Neural progenitor cell (in vitro differentiated cells): ENCODE measurements at regions not wholly inside any gene's neighbourhood (a gene's known extent, or its start where the extent isn't known, plus 50 kb on each side); places are given as distances from the start of the nearest gene placed in this dataset.
"Not testable (repeated sequence)": the region's sequence is repeated elsewhere in the genome, so short reads cannot be mapped to it uniquely, and the experiment has no call there.

ENCODE experiments used
- DNase-seq: peaks from one replicate; pipeline ENCODE4 v3.0.0-alpha.2; 2016; ENCODE audit warnings: low spot score
- H2AFZ ChIP-seq: fragments of 200-600 bp; sonication (generic); replicated peaks from 2 replicates; pipeline ENCODE4 v1.6.1; 2016; ENCODE audit warnings: antibody characterized with exemption
- H3F3A ChIP-seq: fragments of 200-600 bp; sonication (generic); 2 replicates; pipeline ENCODE4 v1.6.1; 2016; ENCODE audit warnings: antibody characterized with exemption, low read depth
- H3K27ac ChIP-seq: fragments of 200-600 bp; sonication (generic); 2 replicates; pipeline ENCODE4 v1.5.1; 2016; ENCODE audit warnings: mild to moderate bottlenecking
- H3K27me3 ChIP-seq: fragments of 200-600 bp; sonication (generic); 2 replicates; pipeline ENCODE4 v1.6.1; 2016; ENCODE audit warnings: mild to moderate bottlenecking, moderate library complexity
- H3K36me3 ChIP-seq: fragments of 200-600 bp; sonication (generic); 2 replicates; pipeline ENCODE4 v1.5.1; 2016
- H3K4me1 ChIP-seq: fragments of 200-600 bp; sonication (generic); 2 replicates; pipeline ENCODE4 v1.6.1; 2016; ENCODE audit warnings: mixed run types
- H3K4me2 ChIP-seq: fragments of 200-600 bp; sonication (generic); 2 replicates; pipeline ENCODE4 v1.6.1; 2016
- H3K4me3 ChIP-seq: fragments of 200-600 bp; sonication (generic); 2 replicates; pipeline ENCODE4 v1.5.1; 2016
- H3K79me2 ChIP-seq: fragments of 200-600 bp; sonication (generic); 2 replicates; pipeline ENCODE4 v1.6.1; 2016; ENCODE audit warnings: low read depth
- H3K9ac ChIP-seq: fragments of 200-600 bp; sonication (generic); 2 replicates; pipeline ENCODE4 v1.6.1; 2016
- H3K9me3 ChIP-seq: fragments of 200-600 bp; sonication (generic); 2 replicates; pipeline ENCODE4 v1.5.1; 2016; ENCODE audit warnings: low read depth
- H4K20me1 ChIP-seq: fragments of 200-600 bp; sonication (generic); 2 replicates; pipeline ENCODE4 v1.6.1; 2016; ENCODE audit warnings: low read depth
- H3K27ac Mint-ChIP-seq: 3 replicates; pipeline ENCODE4 v1.8.0; 2021; ENCODE audit warnings: mixed read lengths
- H3K27me3 Mint-ChIP-seq: 2 replicates; pipeline ENCODE4 v1.8.0; 2022; ENCODE audit warnings: low read depth, mild to moderate bottlenecking, inconsistent platforms, moderate library complexity, mixed read lengths; ENCODE audit not compliant: insufficient read depth
- H3K36me3 Mint-ChIP-seq: 3 replicates; pipeline ENCODE4 v1.8.0; 2021; ENCODE audit warnings: mixed read lengths
- H3K4me1 Mint-ChIP-seq: 3 replicates; pipeline ENCODE4 v1.8.0; 2021; ENCODE audit warnings: mixed read lengths
- H3K4me3 Mint-ChIP-seq: 3 replicates; pipeline ENCODE4 v1.8.0; 2021; ENCODE audit warnings: mild to moderate bottlenecking, moderate library complexity, mixed read lengths
- H3K9me3 Mint-ChIP-seq: 3 replicates; pipeline ENCODE4 v1.8.0; 2020; ENCODE audit warnings: mixed read lengths
- CTCF ChIP-seq: fragments of 200-600 bp; sonication (generic); IDR thresholded peaks from 2 replicates; pipeline ENCODE4 v1.5.1; 2017; ENCODE audit warnings: antibody characterized with exemption, mild to moderate bottlenecking
- EZH2 ChIP-seq: fragments of 200-600 bp; sonication (generic); IDR thresholded peaks from 2 replicates; pipeline ENCODE4 v1.6.1; 2017; ENCODE audit warnings: antibody characterized with exemption, mild to moderate bottlenecking, moderate library complexity
- EZH2phosphoT487 ChIP-seq: fragments of 200-600 bp; sonication (generic); IDR thresholded peaks from 2 replicates; pipeline ENCODE4 v1.6.1; 2017; ENCODE audit warnings: antibody characterized with exemption

DNA sequence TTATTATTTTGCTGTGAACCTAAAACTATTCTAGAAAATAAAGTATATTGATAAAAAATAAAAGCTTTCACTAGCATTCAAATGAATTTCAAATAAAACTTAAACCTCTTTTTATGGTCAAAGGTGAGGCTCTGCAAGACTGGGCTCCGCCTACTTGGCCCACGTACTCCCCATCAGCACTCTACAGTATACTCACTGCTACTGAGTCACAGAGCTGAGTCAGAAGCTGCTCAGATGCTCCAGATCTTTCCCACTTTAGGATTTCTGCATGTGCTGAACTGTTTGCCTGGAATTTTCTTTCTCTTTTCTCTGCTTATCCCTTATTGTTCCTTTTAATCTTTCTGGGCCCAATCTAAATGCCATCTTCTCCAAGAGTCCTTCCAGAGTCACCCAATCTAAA is 331.9 kb upstream of the CCNG1 start:
- no peaks in the 10 kb centered on the region for H3K79me2 ChIP-seq
- H3K4me3 ChIP-seq, result no peak overlapping the region
- H3K9me3 Mint-ChIP-seq, result no peaks in the 10 kb centered on the region
- no peaks in the 10 kb centered on the region for H3K4me1 ChIP-seq
- H3K27me3 ChIP-seq, result no peaks in the 10 kb centered on the region
- no peaks in the 10 kb centered on the region for H3F3A ChIP-seq
- H3K36me3 ChIP-seq, result no peaks in the 10 kb centered on the region
- H3K9me3 ChIP-seq, result no peaks in the 10 kb centered on the region
- H2AFZ ChIP-seq, result no peak overlapping the region
- H3K36me3 Mint-ChIP-seq, result no peaks in the 10 kb centered on the region
- H3K9ac ChIP-seq, result no peak overlapping the region
- peaks cover 8% of the 10 kb centered on the region for H3K4me1 Mint-ChIP-seq
- no peak overlapping the region for H3K27ac Mint-ChIP-seq
- no peaks in the 10 kb centered on the region for H3K27me3 Mint-ChIP-seq
- no peak overlapping the region for H3K27ac ChIP-seq
- no peaks in the 10 kb centered on the region for H4K20me1 ChIP-seq
- no peak overlapping the region for H3K4me2 ChIP-seq
- no peak for TF ChIP-seq EZH2phosphoT487
- TF ChIP-seq EZH2, result no peak
- no peak for TF ChIP-seq CTCF
- DNase-seq, result no peak
- no peak overlapping the region for H3K4me3 Mint-ChIP-seq

GRCh38 chr5:163106098-163106497 is 331.3 kb upstream of the CCNG1 start:
- Histone ChIP-seq H3K36me3 (no peaks in the 10 kb centered on the region), H3K9ac (no peak overlapping the region), H3F3A (no peaks in the 10 kb centered on the region), H3K4me2 (no peak overlapping the region), H3K9me3 (no peaks in the 10 kb centered on the region), H2AFZ (no peak overlapping the region), H3K27me3 (no peaks in the 10 kb centered on the region), H3K27ac (no peak overlapping the region), H4K20me1 (no peaks in the 10 kb centered on the region), H3K79me2 (no peaks in the 10 kb centered on the region), H3K4me3 (no peak overlapping the region), H3K4me1 (no peaks in the 10 kb centered on the region)
- TF ChIP-seq EZH2phosphoT487, result no peak
- TF ChIP-seq CTCF, result no peak
- no peak for TF ChIP-seq EZH2
- H3K36me3 Mint-ChIP-seq, result no peaks in the 10 kb centered on the region
- no peaks in the 10 kb centered on the region for H3K27me3 Mint-ChIP-seq
- peaks cover 8% of the 10 kb centered on the region for H3K4me1 Mint-ChIP-seq
- no peaks in the 10 kb centered on the region for H3K9me3 Mint-ChIP-seq
- no peak overlapping the region for H3K27ac Mint-ChIP-seq
- H3K4me3 Mint-ChIP-seq, result no peak overlapping the region
- no peak for DNase-seq

DNA sequence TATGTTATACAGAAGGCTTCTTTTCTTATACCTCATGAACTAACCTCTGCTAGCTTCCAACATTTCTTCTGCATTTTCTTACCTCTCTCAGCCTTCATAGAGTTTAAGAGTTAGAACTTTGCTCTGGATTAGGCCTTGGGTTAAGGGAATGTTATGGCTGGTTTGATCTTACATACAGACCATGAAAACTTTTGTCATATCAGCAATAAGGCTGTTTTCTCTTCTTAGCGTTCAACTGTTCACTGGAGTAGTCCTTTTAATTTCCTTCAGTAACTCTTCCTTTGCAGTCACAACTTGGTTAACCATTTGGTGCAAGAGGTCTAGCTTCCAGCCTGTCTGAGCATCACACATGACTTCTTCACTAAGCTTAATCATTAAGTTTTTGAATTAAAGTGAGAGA is 329.0 kb upstream of the CCNG1 start:
- Histone ChIP-seq H4K20me1 (no peaks in the 10 kb centered on the region), H3K79me2 (no peaks in the 10 kb centered on the region), H3K4me3 (no peak overlapping the region), H3K4me2 (no peak overlapping the region), H3K4me1 (peaks cover 6% of the 10 kb centered on the region), H2AFZ (no peak overlapping the region), H3K27ac (no peak overlapping the region), H3K9ac (no peak overlapping the region), H3K36me3 (no peaks in the 10 kb centered on the region), H3F3A (no peaks in the 10 kb centered on the region), H3K9me3 (no peaks in the 10 kb centered on the region), H3K27me3 (no peaks in the 10 kb centered on the region)
- DNase-seq, result no peak
- Mint-ChIP-seq H3K4me3 (no peak overlapping the region), H3K4me1 (no peaks in the 10 kb centered on the region), H3K36me3 (no peaks in the 10 kb centered on the region), H3K27me3 (no peaks in the 10 kb centered on the region), H3K9me3 (no peaks in the 10 kb centered on the region), H3K27ac (no peak overlapping the region)
- TF ChIP-seq EZH2phosphoT487 (no peak), EZH2 (no peak), CTCF (no peak)

DNA sequence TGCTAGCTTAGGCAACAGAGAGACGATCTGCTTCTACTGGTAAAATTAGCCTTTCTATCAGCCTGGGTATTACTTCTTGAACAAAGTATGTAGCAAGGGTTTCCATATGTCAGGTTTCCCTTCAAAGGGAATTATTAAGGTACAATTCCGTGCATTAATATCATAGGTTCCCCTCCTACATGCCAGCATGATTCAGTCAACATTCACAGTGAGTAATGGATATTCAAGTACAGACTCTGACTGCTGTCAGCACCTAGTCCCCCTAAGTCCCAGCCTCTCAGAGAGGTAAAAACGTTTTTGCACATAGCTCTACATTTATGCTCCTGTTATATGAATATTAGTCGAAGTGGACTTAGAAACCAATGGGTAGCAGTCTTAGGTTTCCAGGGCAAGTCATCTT is 322.4 kb upstream of the CCNG1 start:
- no peaks in the 10 kb centered on the region for H3K9me3 ChIP-seq
- no peaks in the 10 kb centered on the region for H4K20me1 ChIP-seq
- H3K79me2 ChIP-seq, result no peaks in the 10 kb centered on the region
- H3K9ac ChIP-seq, result no peak overlapping the region
- no peaks in the 10 kb centered on the region for H3K36me3 ChIP-seq
- H3K4me3 Mint-ChIP-seq, result no peak overlapping the region
- no peak for DNase-seq
- no peak overlapping the region for H3K27ac Mint-ChIP-seq
- H3K4me3 ChIP-seq, result no peak overlapping the region
- H3K27me3 ChIP-seq, result no peaks in the 10 kb centered on the region
- no peaks in the 10 kb centered on the region for H3K9me3 Mint-ChIP-seq
- H3K4me1 Mint-ChIP-seq, result no peaks in the 10 kb centered on the region
- no peak overlapping the region for H3K4me2 ChIP-seq
- no peaks in the 10 kb centered on the region for H3K36me3 Mint-ChIP-seq
- H3K4me1 ChIP-seq, result peaks cover 7% of the 10 kb centered on the region
- H3F3A ChIP-seq, result no peaks in the 10 kb centered on the region
- no peak for TF ChIP-seq EZH2
- TF ChIP-seq CTCF, result no peak
- no peak for TF ChIP-seq EZH2phosphoT487
- H3K27ac ChIP-seq, result no peak overlapping the region
- H3K27me3 Mint-ChIP-seq, result no peaks in the 10 kb centered on the region
- no peak overlapping the region for H2AFZ ChIP-seq

DNA sequence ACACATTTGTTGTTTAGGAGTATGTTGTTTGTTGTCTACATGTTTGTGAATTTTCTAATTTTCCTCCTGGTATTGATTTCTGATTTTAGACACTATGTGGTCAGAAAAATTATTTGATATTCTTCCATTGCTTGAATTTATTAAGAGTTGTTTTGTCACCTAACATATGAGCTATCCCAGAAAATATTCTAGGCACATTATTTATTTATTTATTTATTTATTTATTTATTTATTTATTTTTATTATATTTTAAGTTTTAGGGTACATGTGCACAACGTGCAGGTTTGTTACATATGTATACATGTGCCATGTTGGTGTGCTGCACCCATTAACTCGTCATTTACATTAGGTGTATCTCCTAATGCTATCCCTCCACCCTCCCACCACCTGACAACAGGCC is 320.8 kb upstream of the CCNG1 start:
- H3K4me1 ChIP-seq, H3K27me3 ChIP-seq, H3K4me1 Mint-ChIP-seq, H3K27ac ChIP-seq, H2AFZ ChIP-seq, H3K4me3 Mint-ChIP-seq, H3K27me3 Mint-ChIP-seq, H3K9ac ChIP-seq, H3K4me3 ChIP-seq, H3K27ac Mint-ChIP-seq, H3K36me3 ChIP-seq, H3K36me3 Mint-ChIP-seq, H3K4me2 ChIP-seq, H3K79me2 ChIP-seq, H3K9me3 ChIP-seq, H3F3A ChIP-seq, DNase-seq, H3K9me3 Mint-ChIP-seq, H4K20me1 ChIP-seq: not testable (repeated sequence)
